Activated CD4-positive, alpha-beta T cell treated with anti-CD3 and anti-CD28 coated beads, Interleukin-2, amount 10 ng/mL, durations not matched to agents 7 days and 5 days (primary cell): ENCODE measurements at regions not wholly inside any gene's neighbourhood (a gene's known extent, or its start where the extent isn't known, plus 50 kb on each side); places are given as distances from the start of the nearest gene placed in this dataset.
"Not testable (repeated sequence)": the region's sequence is repeated elsewhere in the genome, so short reads cannot be mapped to it uniquely, and the experiment has no call there.

Experiments used
- CTCF ChIA-PET: fragments of 350-600 bp; sonication (Branson Sonifier 250); formaldehyde crosslinking; loops from one replicate; lab custom pipeline; 2021; ENCODE audit warnings: antibody characterized with exemption; lab: Charles Lee
- POLR2A ChIA-PET: fragments of 350-600 bp; sonication (Branson Sonifier 250); formaldehyde crosslinking; loops from one replicate; lab custom pipeline; 2021; ENCODE audit warnings: antibody characterized with exemption; lab: Charles Lee
- DNase-seq: peaks from one replicate; pipeline ENCODE4 v3.0.0-alpha.2; 2020
- H3K27ac Mint-ChIP-seq: one replicate; pipeline ENCODE4 v1.8.0; 2021; ENCODE audit warnings: mild to moderate bottlenecking, moderate library complexity, mixed read lengths
- H3K27me3 Mint-ChIP-seq: one replicate; pipeline ENCODE4 v1.8.0; 2021; ENCODE audit warnings: mixed read lengths
- H3K36me3 Mint-ChIP-seq: one replicate; pipeline ENCODE4 v1.8.0; 2021; ENCODE audit warnings: low read depth, mixed read lengths
- H3K4me1 Mint-ChIP-seq: one replicate; pipeline ENCODE4 v1.8.0; 2021; ENCODE audit warnings: mixed read lengths
- H3K4me3 Mint-ChIP-seq: one replicate; pipeline ENCODE4 v1.8.0; 2021; ENCODE audit warnings: mild to moderate bottlenecking, moderate library complexity, mixed read lengths
- H3K9me3 Mint-ChIP-seq: one replicate; pipeline ENCODE4 v1.8.0; 2021; ENCODE audit warnings: mixed read lengths

- no peak for DNase-seq
- ChIA-PET CTCF (no interaction called here), POLR2A (no interaction called here)
- no peak overlapping the region for H3K4me3 Mint-ChIP-seq
- H3K36me3 Mint-ChIP-seq = no peaks in the 10 kb centered on the region
- no peaks in the 10 kb centered on the region for H3K4me1 Mint-ChIP-seq
- H3K27ac Mint-ChIP-seq = no peak overlapping the region
- no peaks in the 10 kb centered on the region for H3K27me3 Mint-ChIP-seq
- H3K9me3 Mint-ChIP-seq = peaks cover 2% of the 10 kb centered on the region
Observed at GRCh38 chr11:21976210-21976609, 216.7 kb upstream of the ANO5 start.

- no peaks in the 10 kb centered on the region for H3K9me3 Mint-ChIP-seq
- no peaks in the 10 kb centered on the region for H3K27me3 Mint-ChIP-seq
- H3K27ac Mint-ChIP-seq = no peak overlapping the region
- H3K4me3 Mint-ChIP-seq = no peak overlapping the region
- no peaks in the 10 kb centered on the region for H3K36me3 Mint-ChIP-seq
- H3K4me1 Mint-ChIP-seq = no peaks in the 10 kb centered on the region
- POLR2A ChIA-PET = no interaction called here
- no peak for DNase-seq
- CTCF ChIA-PET = no interaction called here
Observed at GRCh38 chr11:21983431-21983830, 209.5 kb upstream of the ANO5 start.

- DNase-seq = no peak
- H3K4me3 Mint-ChIP-seq = no peak overlapping the region
- no peaks in the 10 kb centered on the region for H3K36me3 Mint-ChIP-seq
- ChIA-PET CTCF (no interaction called here), POLR2A (no interaction called here)
- no peaks in the 10 kb centered on the region for H3K9me3 Mint-ChIP-seq
- H3K27me3 Mint-ChIP-seq = no peaks in the 10 kb centered on the region
- no peak overlapping the region for H3K27ac Mint-ChIP-seq
- no peaks in the 10 kb centered on the region for H3K4me1 Mint-ChIP-seq
Observed at GRCh38 chr11:21986361-21986760, 206.5 kb upstream of the ANO5 start.

- no peaks in the 10 kb centered on the region for H3K9me3 Mint-ChIP-seq
- no peaks in the 10 kb centered on the region for H3K4me1 Mint-ChIP-seq
- POLR2A ChIA-PET = no interaction called here
- no peaks in the 10 kb centered on the region for H3K36me3 Mint-ChIP-seq
- no peaks in the 10 kb centered on the region for H3K27me3 Mint-ChIP-seq
- CTCF ChIA-PET = no interaction called here
- H3K4me3 Mint-ChIP-seq = no peak overlapping the region
- no peak for DNase-seq
- H3K27ac Mint-ChIP-seq = no peak overlapping the region
Observed at GRCh38 chr11:21987261-21987660, 205.6 kb upstream of the ANO5 start.

- H3K36me3 Mint-ChIP-seq = no peaks in the 10 kb centered on the region
- no peak overlapping the region for H3K27ac Mint-ChIP-seq
- POLR2A ChIA-PET = no interaction called here
- H3K4me3 Mint-ChIP-seq = no peak overlapping the region
- CTCF ChIA-PET = interaction anchor here (1.0 kb wide), 1 partner anchor 21 kb away, joined by 4 read pairs; no protein-coding TSS in a partner anchor
- H3K27me3 Mint-ChIP-seq = no peaks in the 10 kb centered on the region
- H3K4me1 Mint-ChIP-seq = no peaks in the 10 kb centered on the region
- H3K9me3 Mint-ChIP-seq = no peaks in the 10 kb centered on the region
- no peak for DNase-seq
Observed at GRCh38 chr11:21988477-21988876, 204.4 kb upstream of the ANO5 start.

- POLR2A ChIA-PET, H3K9me3 Mint-ChIP-seq, CTCF ChIA-PET, H3K4me3 Mint-ChIP-seq, DNase-seq, H3K4me1 Mint-ChIP-seq, H3K27ac Mint-ChIP-seq, H3K27me3 Mint-ChIP-seq, H3K36me3 Mint-ChIP-seq: not testable (repeated sequence)
Observed at GRCh38 chr11:22001803-22002202, 191.1 kb upstream of the ANO5 start.

- H3K9me3 Mint-ChIP-seq = no peaks in the 10 kb centered on the region
Observed at GRCh38 chr11:22006901-22007300, 186.0 kb upstream of the ANO5 start.

GRCh38 chr11:22031791-22032190, 161.1 kb upstream of the ANO5 start:
- DNase-seq = no peak
- Mint-ChIP-seq H3K9me3 (peaks cover 3% of the 10 kb centered on the region), H3K36me3 (no peaks in the 10 kb centered on the region), H3K27me3 (no peaks in the 10 kb centered on the region), H3K4me1 (no peaks in the 10 kb centered on the region), H3K27ac (no peak overlapping the region), H3K4me3 (no peak overlapping the region)
- CTCF ChIA-PET = no interaction called here
- POLR2A ChIA-PET = no interaction called here

More at GRCh38 chr11:22006901-22007300, 186.0 kb upstream of the ANO5 start:
- H3K27ac Mint-ChIP-seq = no peak overlapping the region
- ChIA-PET CTCF (no interaction called here), POLR2A (no interaction called here)
- DNase-seq = no peak
- no peaks in the 10 kb centered on the region for H3K36me3 Mint-ChIP-seq
- H3K4me1 Mint-ChIP-seq = no peaks in the 10 kb centered on the region
- no peaks in the 10 kb centered on the region for H3K27me3 Mint-ChIP-seq
- no peak overlapping the region for H3K4me3 Mint-ChIP-seq

- DNase-seq = no peak
- POLR2A ChIA-PET = no interaction called here
- CTCF ChIA-PET = no interaction called here
- Mint-ChIP-seq H3K4me3 (no peak overlapping the region), H3K27ac (no peak overlapping the region), H3K36me3 (no peaks in the 10 kb centered on the region), H3K27me3 (no peaks in the 10 kb centered on the region), H3K9me3 (peaks cover 2% of the 10 kb centered on the region), H3K4me1 (no peaks in the 10 kb centered on the region)
Observed at GRCh38 chr11:22037505-22037904, 155.4 kb upstream of the ANO5 start.

- H3K4me3 Mint-ChIP-seq = no peak overlapping the region
Observed at GRCh38 chr11:22041039-22041438, 151.8 kb upstream of the ANO5 start.

GRCh38 chr11:22042081-22042480, 150.8 kb upstream of the ANO5 start:
- POLR2A ChIA-PET = no interaction called here

More at GRCh38 chr11:22041039-22041438, 151.8 kb upstream of the ANO5 start:
- H3K9me3 Mint-ChIP-seq = peaks cover 2% of the 10 kb centered on the region
- H3K27ac Mint-ChIP-seq = no peak overlapping the region
- no peaks in the 10 kb centered on the region for H3K4me1 Mint-ChIP-seq
- H3K27me3 Mint-ChIP-seq = no peaks in the 10 kb centered on the region
- POLR2A ChIA-PET = no interaction called here
- no peak for DNase-seq
- no peaks in the 10 kb centered on the region for H3K36me3 Mint-ChIP-seq
- CTCF ChIA-PET = no interaction called here

GRCh38 chr11:22044126-22044525, 148.8 kb upstream of the ANO5 start:
- ChIA-PET CTCF (no interaction called here), POLR2A (no interaction called here)

More at GRCh38 chr11:22042081-22042480, 150.8 kb upstream of the ANO5 start:
- CTCF ChIA-PET = no interaction called here
- no peak overlapping the region for H3K4me3 Mint-ChIP-seq
- H3K4me1 Mint-ChIP-seq = no peaks in the 10 kb centered on the region
- peaks cover 2% of the 10 kb centered on the region for H3K9me3 Mint-ChIP-seq
- no peak for DNase-seq
- H3K36me3 Mint-ChIP-seq = no peaks in the 10 kb centered on the region
- H3K27me3 Mint-ChIP-seq = no peaks in the 10 kb centered on the region
- no peak overlapping the region for H3K27ac Mint-ChIP-seq

GRCh38 chr11:22049276-22049675, 143.6 kb upstream of the ANO5 start:
- Mint-ChIP-seq H3K27ac (no peak overlapping the region), H3K9me3 (peaks cover 9% of the 10 kb centered on the region), H3K4me1 (no peaks in the 10 kb centered on the region), H3K4me3 (no peak overlapping the region), H3K27me3 (no peaks in the 10 kb centered on the region), H3K36me3 (no peaks in the 10 kb centered on the region)
- POLR2A ChIA-PET = no interaction called here
- CTCF ChIA-PET = no interaction called here
- no peak for DNase-seq

More at GRCh38 chr11:22044126-22044525, 148.8 kb upstream of the ANO5 start:
- no peaks in the 10 kb centered on the region for H3K27me3 Mint-ChIP-seq
- no peak for DNase-seq
- no peaks in the 10 kb centered on the region for H3K36me3 Mint-ChIP-seq
- no peak overlapping the region for H3K4me3 Mint-ChIP-seq
- no peaks in the 10 kb centered on the region for H3K9me3 Mint-ChIP-seq
- H3K27ac Mint-ChIP-seq = no peak overlapping the region
- no peaks in the 10 kb centered on the region for H3K4me1 Mint-ChIP-seq

GRCh38 chr11:22065472-22065871, 127.4 kb upstream of the ANO5 start:
- Mint-ChIP-seq H3K27ac (no peak overlapping the region), H3K4me1 (no peaks in the 10 kb centered on the region), H3K36me3 (no peaks in the 10 kb centered on the region), H3K27me3 (no peaks in the 10 kb centered on the region), H3K9me3 (peaks cover 13% of the 10 kb centered on the region), H3K4me3 (no peak overlapping the region)
- ChIA-PET CTCF (no interaction called here), POLR2A (no interaction called here)
- no peak for DNase-seq
